ENCODE measurements at regions not wholly inside any gene's neighbourhood (a gene's known extent, or its start where the extent isn't known, plus 50 kb on each side); places are given as distances from the start of the nearest gene placed in this dataset.

GRCh38 chr3:135885885-135886284, 79.6 kb upstream of the PPP2R3A start:
- dilution Hi-C loops (cut with HindIII; ENCODE audit: low sequenced_read_pairs, unreplicated experiment) (no loop called here), intact Hi-C loops (cut with micrococcal nuclease) (no loop called here), in situ Hi-C loops (cut with MboI; ENCODE audit: low sequenced_read_pairs) (no loop called here)
- no peak overlapping the region for H2AFZ ChIP-seq (replicated peaks; ENCODE audit: low read length, poor library complexity)
- no peak overlapping the region for H4K5ac ChIP-seq (ENCODE audit: low read depth, low read length)
- no peak overlapping the region for H3K4me2 ChIP-seq (ENCODE audit: low read depth, low read length)
- no peak overlapping the region for H4K8ac ChIP-seq (ENCODE audit: low read depth in 2 of 2, low read length in 2 of 2)
- DNase-seq (no peak), ATAC-seq (ENCODE audit: low read depth) (no peak)
- H3K4me3 ChIP-seq (ENCODE audit: insufficient read depth, low read depth, low read length) = no peak overlapping the region
- no peaks in the 10 kb centered on the region for H3K79me1 ChIP-seq (ENCODE audit: low read depth in 1 of 2, low read length in 2 of 2)
- no peak overlapping the region for H2AK9ac ChIP-seq (replicated peaks; ENCODE audit: low read depth, low read length, poor library complexity)
- H2BK15ac ChIP-seq (ENCODE audit: low read depth, low read length) = no peak overlapping the region
- no peak overlapping the region for H3K18ac ChIP-seq (ENCODE audit: low read depth, low read length)
- H3K23ac ChIP-seq (ENCODE audit: low read depth, low read length) = no peak overlapping the region
- H2BK5ac ChIP-seq (ENCODE audit: low read depth, low read length, poor library complexity, severe bottlenecking) = no peak overlapping the region
- no peak overlapping the region for H3K9ac ChIP-seq (ENCODE audit: low read depth, low read length)
- H3K4me1 ChIP-seq (ENCODE audit: control insufficient read depth, insufficient read depth, low read length) = no peaks in the 10 kb centered on the region
- no peaks in the 10 kb centered on the region for H3K9me3 ChIP-seq (ENCODE audit: control insufficient read depth, insufficient read depth, low read length)
- BruUV-seq (replicated peaks) = no TSS peak
- H4K91ac ChIP-seq (ENCODE audit: insufficient read depth, low read depth, low read length) = no peak overlapping the region
- CTCF ChIA-PET = interaction anchor here (0.7 to 1.5 kb wide), 2 partner anchors 8 to 12 kb away, joined by 3 to 4 read pairs; no protein-coding TSS in a partner anchor
- no peaks in the 10 kb centered on the region for H4K20me1 ChIP-seq (ENCODE audit: insufficient read depth, low read length)
- no peaks in the 10 kb centered on the region for H3K27me3 ChIP-seq (ENCODE audit: control insufficient read depth, insufficient read depth, low read length)
- H3K14ac ChIP-seq (replicated peaks; ENCODE audit: low read depth, low read length) = no peak overlapping the region
- no peak overlapping the region for H2AK5ac ChIP-seq (ENCODE audit: low read depth, low read length)
- H2BK20ac ChIP-seq (ENCODE audit: low read depth, low read length) = no peak overlapping the region
- no peaks in the 10 kb centered on the region for H3K9me1 ChIP-seq (ENCODE audit: insufficient read depth, low read length)
- H2BK120ac ChIP-seq (ENCODE audit: low read depth, low read length) = no peak overlapping the region
- H3K27ac ChIP-seq (ENCODE audit: insufficient read depth, low read length) = no peak overlapping the region
- no CpG with 5 or more reads among the region's 1 CpG for WGBS, 2 experiments (ENCODE audit: extremely low coverage in 2 of 2, insufficient read length in 1 of 2)
- POLR2A ChIA-PET (ENCODE audit: unreplicated experiment) = no interaction called here
- TF ChIP-seq FOS (IDR thresholded peaks at IDR 0.05; ENCODE audit: low read depth, low read length) (no peak), MAZ (IDR thresholded peaks at IDR 0.05; ENCODE audit: borderline replicate concordance, low read depth, low read length) (no peak), SMC3 (IDR thresholded peaks at IDR 0.05; ENCODE audit: low read depth, low read length) (no peak), MAFK (IDR thresholded peaks at IDR 0.05; ENCODE audit: low read depth, low read length) (no peak), ELK1 (IDR thresholded peaks at IDR 0.05; ENCODE audit: borderline replicate concordance, low read depth, low read length) (no peak), BHLHE40 (IDR thresholded peaks at IDR 0.05; ENCODE audit: low read depth, low read length) (no peak), RCOR1 (IDR thresholded peaks at IDR 0.05; ENCODE audit: insufficient replicate concordance, low read length) (no peak), USF2 (IDR thresholded peaks at IDR 0.05; ENCODE audit: low read depth, low read length) (no peak), RAD21 (IDR thresholded peaks at IDR 0.05; ENCODE audit: low read length) (no peak), CEBPB (IDR thresholded peaks at IDR 0.05; ENCODE audit: low read depth, low read length) (no peak), CHD1 (IDR thresholded peaks at IDR 0.05; ENCODE audit: low read depth, low read length) (no peak), POLR2A (IDR thresholded peaks at IDR 0.05; ENCODE audit: low read depth, low read length) (no peak), NFE2L2 (IDR thresholded peaks at IDR 0.05; ENCODE audit: low read depth, low read length) (no peak), RFX5 (IDR thresholded peaks at IDR 0.05; ENCODE audit: low read depth, low read length) (no peak), MXI1 (IDR thresholded peaks at IDR 0.05; ENCODE audit: borderline replicate concordance, low read depth, low read length) (no peak)
- TF ChIP-seq, protein P1, sequence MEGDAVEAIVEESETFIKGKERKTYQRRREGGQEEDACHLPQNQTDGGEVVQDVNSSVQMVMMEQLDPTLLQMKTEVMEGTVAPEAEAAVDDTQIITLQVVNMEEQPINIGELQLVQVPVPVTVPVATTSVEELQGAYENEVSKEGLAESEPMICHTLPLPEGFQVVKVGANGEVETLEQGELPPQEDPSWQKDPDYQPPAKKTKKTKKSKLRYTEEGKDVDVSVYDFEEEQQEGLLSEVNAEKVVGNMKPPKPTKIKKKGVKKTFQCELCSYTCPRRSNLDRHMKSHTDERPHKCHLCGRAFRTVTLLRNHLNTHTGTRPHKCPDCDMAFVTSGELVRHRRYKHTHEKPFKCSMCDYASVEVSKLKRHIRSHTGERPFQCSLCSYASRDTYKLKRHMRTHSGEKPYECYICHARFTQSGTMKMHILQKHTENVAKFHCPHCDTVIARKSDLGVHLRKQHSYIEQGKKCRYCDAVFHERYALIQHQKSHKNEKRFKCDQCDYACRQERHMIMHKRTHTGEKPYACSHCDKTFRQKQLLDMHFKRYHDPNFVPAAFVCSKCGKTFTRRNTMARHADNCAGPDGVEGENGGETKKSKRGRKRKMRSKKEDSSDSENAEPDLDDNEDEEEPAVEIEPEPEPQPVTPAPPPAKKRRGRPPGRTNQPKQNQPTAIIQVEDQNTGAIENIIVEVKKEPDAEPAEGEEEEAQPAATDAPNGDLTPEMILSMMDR (conservative IDR thresholded peaks at IDR 0.05; ENCODE audit: low read depth, low read length) = no peak
- no peak overlapping the region for H3K56ac ChIP-seq (ENCODE audit: extremely low read depth, insufficient read depth, low read length)
- no peak overlapping the region for H3K4ac ChIP-seq (ENCODE audit: low read depth, low read length)
- no peaks in the 10 kb centered on the region for H3K36me3 ChIP-seq (ENCODE audit: control insufficient read depth, insufficient read depth, low read length)
